BE2C (cell line): ENCODE measurements at regions not wholly inside any gene's neighbourhood (a gene's known extent, or its start where the extent isn't known, plus 50 kb on each side); places are given as distances from the start of the nearest gene placed in this dataset.
A peak's percentile ranks its signal among the peaks of the same experiment; 100 is the strongest.
"Not testable (repeated sequence)": the region's sequence is repeated elsewhere in the genome, so short reads cannot be mapped to it uniquely, and the experiment has no call there.

Experiments used
- DNase-seq: peaks from one replicate; pipeline ENCODE4 v3.0.0-alpha.2; 2020
- H3K27me3 ChIP-seq: fragments of 250-450 bp; sonication (Bioruptor Pico); 2 replicates; pipeline ENCODE4 v1.5.1; 2020; ENCODE audit warnings: mild to moderate bottlenecking
- H3K36me3 ChIP-seq: fragments of 250-450 bp; sonication (Bioruptor Pico); 2 replicates; pipeline ENCODE4 v1.5.1; 2020; ENCODE audit warnings: mild to moderate bottlenecking
- H3K4me1 ChIP-seq: fragments of 250-450 bp; sonication (Bioruptor Pico); 2 replicates; pipeline ENCODE4 v1.5.1; 2020
- H3K4me3 ChIP-seq: 2 replicates; pipeline ENCODE4 v1.5.1; 2011; ENCODE audit warnings: low read depth, low read length
- H3K9me3 ChIP-seq: fragments of 250-450 bp; sonication (Bioruptor Pico); 2 replicates; pipeline ENCODE4 v1.5.1; 2020
- CTCF ChIP-seq: IDR thresholded peaks from 2 replicates; pipeline ENCODE4 v1.5.1; 2012; ENCODE audit warnings: mild to moderate bottlenecking, low read depth, low read length

- H3K27me3 ChIP-seq = peaks cover 14% of the 10 kb centered on the region
- not testable (repeated sequence) for H3K36me3 ChIP-seq, H3K4me1 ChIP-seq, DNase-seq, H3K4me3 ChIP-seq, H3K9me3 ChIP-seq
Observed at GRCh38 chr2:91477291-91477690, 2785.8 kb downstream of the RPIA start.

- TF ChIP-seq CTCF = no peak
- H3K9me3 ChIP-seq = no peaks in the 10 kb centered on the region
- H3K4me3 ChIP-seq = peak overlapping the region; percentile 16
- peaks cover 14% of the 10 kb centered on the region for H3K27me3 ChIP-seq
- DNase-seq = peak; percentile 26
- no peaks in the 10 kb centered on the region for H3K4me1 ChIP-seq
- no peaks in the 10 kb centered on the region for H3K36me3 ChIP-seq
Observed at GRCh38 chr2:91477731-91478672, 2786.5 kb downstream of the RPIA start.

- not testable (repeated sequence) for H3K4me1 ChIP-seq, H3K9me3 ChIP-seq, H3K36me3 ChIP-seq
- DNase-seq = peak; percentile 39
- Histone ChIP-seq H3K27me3 (peaks cover 14% of the 10 kb centered on the region), H3K4me3 (peak overlapping the region; percentile 31)
Observed at GRCh38 chr2:91478851-91479718, 2787.6 kb downstream of the RPIA start.

GRCh38 chr2:91485226-91485625 is 2793.8 kb downstream of the RPIA start:
- H3K4me3 ChIP-seq, H3K27me3 ChIP-seq, H3K4me1 ChIP-seq, H3K36me3 ChIP-seq, H3K9me3 ChIP-seq: not testable (repeated sequence)
- peak; percentile 65 for DNase-seq
- TF ChIP-seq CTCF = 0 out of 2 replicates have a peak, but pooled peaks have one; percentile 4

- not testable (repeated sequence) for H3K27me3 ChIP-seq, DNase-seq, H3K4me3 ChIP-seq, H3K4me1 ChIP-seq, H3K36me3 ChIP-seq, H3K9me3 ChIP-seq
Observed at GRCh38 chr2:91497129-91498064, 2805.9 kb downstream of the RPIA start.

- DNase-seq, H3K4me3 ChIP-seq, H3K27me3 ChIP-seq, H3K9me3 ChIP-seq, H3K4me1 ChIP-seq, H3K36me3 ChIP-seq: not testable (repeated sequence)
Observed at GRCh38 chr2:91498065-91498449, 2806.6 kb downstream of the RPIA start.

- not testable (repeated sequence) for H3K36me3 ChIP-seq, H3K4me3 ChIP-seq, H3K4me1 ChIP-seq, DNase-seq, H3K27me3 ChIP-seq, H3K9me3 ChIP-seq
Observed at GRCh38 chr2:91498513-91499250, 2807.2 kb downstream of the RPIA start.

- H3K36me3 ChIP-seq, DNase-seq, H3K27me3 ChIP-seq, H3K4me1 ChIP-seq, H3K9me3 ChIP-seq, H3K4me3 ChIP-seq: not testable (repeated sequence)
Observed at GRCh38 chr2:91499431-91500050, 2808.1 kb downstream of the RPIA start.

- not testable (repeated sequence) for H3K4me1 ChIP-seq, H3K27me3 ChIP-seq, H3K4me3 ChIP-seq, H3K36me3 ChIP-seq, H3K9me3 ChIP-seq, DNase-seq
Observed at GRCh38 chr2:91500246-91500977, 2808.9 kb downstream of the RPIA start.

- H3K9me3 ChIP-seq, H3K36me3 ChIP-seq, DNase-seq: not testable (repeated sequence)
Observed at GRCh38 chr2:91500978-91501310, 2809.5 kb downstream of the RPIA start.

GRCh38 chr2:91501481-91502080 is 2810.1 kb downstream of the RPIA start:
- not testable (repeated sequence) for H3K9me3 ChIP-seq, H3K4me1 ChIP-seq, DNase-seq, H3K27me3 ChIP-seq, H3K4me3 ChIP-seq, H3K36me3 ChIP-seq

More at GRCh38 chr2:91500978-91501310, 2809.5 kb downstream of the RPIA start:
- H3K27me3 ChIP-seq, H3K4me3 ChIP-seq, H3K4me1 ChIP-seq: not testable (repeated sequence)
